ENCODE measurements at regions not wholly inside any gene's neighbourhood (a gene's known extent, or its start where the extent isn't known, plus 50 kb on each side); places are given as distances from the start of the nearest gene placed in this dataset.

DNA sequence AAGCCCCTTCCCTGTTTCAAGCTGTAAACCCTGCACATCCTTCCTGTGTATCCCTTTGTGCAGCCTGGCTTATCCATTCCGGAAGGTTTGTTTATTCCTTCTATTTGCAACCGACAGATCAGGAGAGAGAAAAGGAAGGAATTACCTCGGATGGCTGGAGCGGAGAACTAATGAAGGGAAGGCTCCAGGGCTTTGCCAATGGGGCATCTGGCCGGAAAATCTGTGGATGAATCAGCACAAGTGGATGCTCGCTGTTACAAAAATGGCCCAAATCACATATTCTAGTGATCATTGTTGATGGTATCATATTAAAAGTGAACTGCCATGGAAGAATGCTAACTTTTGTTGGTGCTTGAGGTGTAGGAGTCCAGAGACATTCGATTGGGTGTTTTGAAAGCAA, 97.1 kb downstream of the AQP4 start:
- H3K27ac Mint-ChIP-seq, result no peak overlapping the region
- peaks cover 4% of the 10 kb centered on the region for H3K27me3 Mint-ChIP-seq (ENCODE audit: low read depth)
- TF ChIP-seq, protein P1, sequence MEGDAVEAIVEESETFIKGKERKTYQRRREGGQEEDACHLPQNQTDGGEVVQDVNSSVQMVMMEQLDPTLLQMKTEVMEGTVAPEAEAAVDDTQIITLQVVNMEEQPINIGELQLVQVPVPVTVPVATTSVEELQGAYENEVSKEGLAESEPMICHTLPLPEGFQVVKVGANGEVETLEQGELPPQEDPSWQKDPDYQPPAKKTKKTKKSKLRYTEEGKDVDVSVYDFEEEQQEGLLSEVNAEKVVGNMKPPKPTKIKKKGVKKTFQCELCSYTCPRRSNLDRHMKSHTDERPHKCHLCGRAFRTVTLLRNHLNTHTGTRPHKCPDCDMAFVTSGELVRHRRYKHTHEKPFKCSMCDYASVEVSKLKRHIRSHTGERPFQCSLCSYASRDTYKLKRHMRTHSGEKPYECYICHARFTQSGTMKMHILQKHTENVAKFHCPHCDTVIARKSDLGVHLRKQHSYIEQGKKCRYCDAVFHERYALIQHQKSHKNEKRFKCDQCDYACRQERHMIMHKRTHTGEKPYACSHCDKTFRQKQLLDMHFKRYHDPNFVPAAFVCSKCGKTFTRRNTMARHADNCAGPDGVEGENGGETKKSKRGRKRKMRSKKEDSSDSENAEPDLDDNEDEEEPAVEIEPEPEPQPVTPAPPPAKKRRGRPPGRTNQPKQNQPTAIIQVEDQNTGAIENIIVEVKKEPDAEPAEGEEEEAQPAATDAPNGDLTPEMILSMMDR (IDR thresholded peaks at IDR 0.05; ENCODE audit: unreplicated experiment in 3 of 3), result no peak

GRCh38 chr18:26765498-26765897, 100.0 kb downstream of the AQP4 start:
- no peaks in the 10 kb centered on the region for H3K4me1 Mint-ChIP-seq
- no peak overlapping the region for H3K27ac Mint-ChIP-seq
- no peak overlapping the region for H3K4me3 Mint-ChIP-seq
- TF ChIP-seq, protein P1 (IDR thresholded peaks at IDR 0.05; ENCODE audit: unreplicated experiment in 3 of 3), result no peak
- peaks cover 4% of the 10 kb centered on the region for H3K27me3 Mint-ChIP-seq (ENCODE audit: low read depth)
- H3K9me3 Mint-ChIP-seq, result peaks cover 6% of the 10 kb centered on the region
- H3K36me3 Mint-ChIP-seq (ENCODE audit: low read depth), result no peaks in the 10 kb centered on the region

More for the DNA sequence above, 97.1 kb downstream of the AQP4 start:
- Mint-ChIP-seq H3K4me1 (peaks cover 10% of the 10 kb centered on the region), H3K9me3 (peaks cover 6% of the 10 kb centered on the region), H3K36me3 (ENCODE audit: low read depth) (no peaks in the 10 kb centered on the region), H3K4me3 (no peak overlapping the region)

DNA sequence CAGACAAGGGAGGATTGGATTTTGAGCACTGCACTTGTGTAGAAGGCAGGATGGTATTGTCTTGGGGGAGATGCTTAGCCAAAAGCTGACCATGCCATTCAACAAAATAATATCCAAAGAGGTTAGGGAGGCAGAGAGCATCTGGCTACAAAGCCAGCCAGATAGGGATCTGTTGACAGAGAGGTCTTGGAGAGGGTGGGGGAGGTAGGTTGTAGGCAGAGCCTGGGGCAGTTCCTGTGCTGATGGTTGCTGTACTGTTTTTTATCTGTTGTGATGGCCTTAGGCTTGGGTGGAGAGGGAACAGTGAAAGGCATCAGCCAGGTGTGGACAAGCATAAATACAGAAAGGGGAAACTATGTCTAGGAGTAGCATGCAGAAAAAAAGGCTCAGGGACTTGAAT, 100.9 kb downstream of the AQP4 start:
- H3K4me3 Mint-ChIP-seq, result no peak overlapping the region
- H3K36me3 Mint-ChIP-seq (ENCODE audit: low read depth), result no peaks in the 10 kb centered on the region
- H3K27me3 Mint-ChIP-seq (ENCODE audit: low read depth), result peaks cover 4% of the 10 kb centered on the region
- no peak overlapping the region for H3K27ac Mint-ChIP-seq
- TF ChIP-seq, protein P1 (IDR thresholded peaks at IDR 0.05; ENCODE audit: unreplicated experiment in 3 of 3), result no peak
- no peaks in the 10 kb centered on the region for H3K4me1 Mint-ChIP-seq
- H3K9me3 Mint-ChIP-seq, result peaks cover 5% of the 10 kb centered on the region

DNA sequence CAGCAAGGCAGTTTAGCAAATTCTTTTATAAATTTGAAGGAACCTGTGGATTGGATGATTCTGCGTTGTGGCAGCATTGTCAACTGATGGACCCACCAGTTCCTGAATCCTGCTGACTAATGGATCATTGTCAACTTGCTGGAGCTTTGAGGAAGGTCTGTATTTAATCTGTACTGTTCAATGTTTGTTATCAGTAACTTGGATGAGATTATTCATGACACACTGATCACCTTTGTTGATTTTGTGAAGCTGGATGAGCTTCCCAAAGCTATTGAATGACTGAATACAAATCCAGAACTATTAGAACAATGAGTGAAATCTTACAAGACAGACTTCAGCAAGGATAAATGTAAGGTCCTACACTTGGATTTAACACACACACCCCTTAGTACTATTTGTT, 101.3 kb downstream of the AQP4 start:
- Mint-ChIP-seq H3K4me1 (no peaks in the 10 kb centered on the region), H3K9me3 (peaks cover 3% of the 10 kb centered on the region), H3K27ac (no peak overlapping the region), H3K36me3 (ENCODE audit: low read depth) (no peaks in the 10 kb centered on the region), H3K4me3 (no peak overlapping the region), H3K27me3 (ENCODE audit: low read depth) (peaks cover 4% of the 10 kb centered on the region)
- TF ChIP-seq, protein P1 (IDR thresholded peaks at IDR 0.05; ENCODE audit: unreplicated experiment in 3 of 3), result no peak

DNA sequence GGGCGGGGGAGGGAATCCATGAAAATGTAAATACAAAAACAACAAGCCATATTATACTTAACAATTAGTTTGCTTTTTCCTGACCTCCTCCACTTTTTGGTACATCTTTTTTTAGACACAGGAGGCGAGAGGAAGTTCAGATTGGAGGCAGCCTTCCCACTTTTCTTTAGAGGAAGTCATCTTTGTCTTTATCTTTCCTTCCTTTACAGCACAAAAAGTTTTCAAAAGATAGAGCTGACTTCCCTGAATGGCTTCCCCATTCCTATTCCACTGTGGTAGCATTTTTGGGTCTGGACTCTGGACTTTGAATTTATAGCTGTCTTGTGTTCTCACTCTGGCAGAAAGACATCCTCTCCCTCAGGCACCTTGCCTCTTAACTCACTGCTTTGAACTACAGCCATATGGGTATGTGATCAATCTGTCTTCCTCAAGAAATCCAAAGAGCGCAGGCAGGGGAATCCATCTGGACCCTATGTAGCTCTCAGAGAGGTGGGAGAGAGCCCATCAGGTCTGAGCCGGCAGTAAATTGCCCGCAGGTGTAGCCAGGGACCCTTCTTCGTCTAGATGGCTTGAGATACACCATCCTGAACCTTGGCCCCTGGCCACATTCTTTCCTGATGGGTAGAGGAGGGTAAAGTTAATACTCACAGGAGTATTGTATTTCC, 101.9 kb downstream of the AQP4 start:
- no peaks in the 10 kb centered on the region for H3K4me1 Mint-ChIP-seq
- no peak overlapping the region for H3K27ac Mint-ChIP-seq
- H3K4me3 Mint-ChIP-seq, result no peak overlapping the region
- H3K27me3 Mint-ChIP-seq (ENCODE audit: low read depth), result peaks cover 4% of the 10 kb centered on the region
- H3K9me3 Mint-ChIP-seq, result peaks cover 3% of the 10 kb centered on the region
- H3K36me3 Mint-ChIP-seq (ENCODE audit: low read depth), result no peaks in the 10 kb centered on the region
- TF ChIP-seq, protein P1 (IDR thresholded peaks at IDR 0.05; ENCODE audit: unreplicated experiment in 3 of 3), result no peak

All from nephron (organoid).